NB4 (cell line): ENCODE measurements at regions not wholly inside any gene's neighbourhood (a gene's known extent, or its start where the extent isn't known, plus 50 kb on each side); places are given as distances from the start of the nearest gene placed in this dataset.

Experiments used
- CTCF ChIP-seq: IDR thresholded peaks from one replicate; pipeline ENCODE4 v1.5.1; 2012; ENCODE audit warnings: low read depth, low read length
- MAX ChIP-seq: IDR thresholded peaks from 2 replicates; pipeline ENCODE4 v1.6.1; 2011; ENCODE audit warnings: low read depth, low read length
- MYC ChIP-seq: IDR thresholded peaks from 2 replicates; pipeline ENCODE4 v1.6.1; 2011; ENCODE audit warnings: low read depth, low read length
- POLR2A ChIP-seq: IDR thresholded peaks from 2 replicates; pipeline ENCODE4 v1.6.1; 2011; ENCODE audit warnings: mild to moderate bottlenecking; ENCODE audit not compliant: insufficient read length; ENCODE audit errors: extremely low read depth

- TF ChIP-seq MAX = no peak
- no peak for TF ChIP-seq POLR2A
- no peak for TF ChIP-seq CTCF
- TF ChIP-seq MYC = no peak
Observed at GRCh38 chr10:83272666-83273434, 866.5 kb upstream of the GHITM start.
